Breast epithelium (tissue), 3 donors: ENCODE measurements at regions not wholly inside any gene's neighbourhood (a gene's known extent, or its start where the extent isn't known, plus 50 kb on each side); places are given as distances from the start of the nearest gene placed in this dataset.

ENCODE experiments used
- POLR2A ChIP-seq: fragments of 450-650 bp; IDR thresholded peaks from one replicate; pipeline ENCODE4 v1.6.1; 2016; ENCODE audit warnings: antibody characterized with exemption, mild to moderate bottlenecking, moderate library complexity
- TF ChIP-seq, protein P1 (sequence below), 3 donors: fragments of 450-650 bp; IDR thresholded peaks; one replicate each; pipeline ENCODE4 v1.5.1; 2016 to 2017; ENCODE audit warnings: antibody characterized with exemption in 3 of 3, mild to moderate bottlenecking in 3 of 3, moderate library complexity in 3 of 3

DNA sequence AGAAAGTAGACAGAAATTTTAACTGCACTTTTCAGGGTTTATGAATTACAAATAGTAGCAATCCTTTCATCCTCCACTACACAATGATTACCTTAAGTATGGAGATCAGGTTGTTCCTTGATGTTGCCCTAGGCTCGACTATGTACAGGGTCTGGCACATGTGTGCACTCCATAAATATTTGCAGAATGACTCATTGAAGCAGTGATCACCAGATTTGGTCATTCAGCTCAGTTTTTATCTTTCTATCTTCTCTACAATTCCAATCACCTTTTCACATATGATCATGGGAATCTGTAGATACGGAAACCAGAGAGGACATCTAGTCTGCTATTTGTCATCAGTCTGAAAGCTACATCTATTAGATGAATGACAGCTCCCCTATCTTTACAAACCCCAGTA, 171.7 kb upstream of the HCCS start:
- TF ChIP-seq, protein P1, sequence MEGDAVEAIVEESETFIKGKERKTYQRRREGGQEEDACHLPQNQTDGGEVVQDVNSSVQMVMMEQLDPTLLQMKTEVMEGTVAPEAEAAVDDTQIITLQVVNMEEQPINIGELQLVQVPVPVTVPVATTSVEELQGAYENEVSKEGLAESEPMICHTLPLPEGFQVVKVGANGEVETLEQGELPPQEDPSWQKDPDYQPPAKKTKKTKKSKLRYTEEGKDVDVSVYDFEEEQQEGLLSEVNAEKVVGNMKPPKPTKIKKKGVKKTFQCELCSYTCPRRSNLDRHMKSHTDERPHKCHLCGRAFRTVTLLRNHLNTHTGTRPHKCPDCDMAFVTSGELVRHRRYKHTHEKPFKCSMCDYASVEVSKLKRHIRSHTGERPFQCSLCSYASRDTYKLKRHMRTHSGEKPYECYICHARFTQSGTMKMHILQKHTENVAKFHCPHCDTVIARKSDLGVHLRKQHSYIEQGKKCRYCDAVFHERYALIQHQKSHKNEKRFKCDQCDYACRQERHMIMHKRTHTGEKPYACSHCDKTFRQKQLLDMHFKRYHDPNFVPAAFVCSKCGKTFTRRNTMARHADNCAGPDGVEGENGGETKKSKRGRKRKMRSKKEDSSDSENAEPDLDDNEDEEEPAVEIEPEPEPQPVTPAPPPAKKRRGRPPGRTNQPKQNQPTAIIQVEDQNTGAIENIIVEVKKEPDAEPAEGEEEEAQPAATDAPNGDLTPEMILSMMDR (IDR thresholded peaks at IDR 0.05): no peak
- no peak for TF ChIP-seq POLR2A
